IPS-15b (cell line): ENCODE measurements at regions not wholly inside any gene's neighbourhood (a gene's known extent, or its start where the extent isn't known, plus 50 kb on each side); places are given as distances from the start of the nearest gene placed in this dataset.
"Not testable (repeated sequence)": the region's sequence is repeated elsewhere in the genome, so short reads cannot be mapped to it uniquely, and the experiment has no call there.

ENCODE experiments used
- H3K27me3 ChIP-seq: one replicate; pipeline ENCODE4 v1.6.1; 2013; ENCODE audit warnings: low read length; ENCODE audit not compliant: control insufficient read depth, insufficient read depth
- H3K36me3 ChIP-seq: one replicate; pipeline ENCODE4 v1.6.1; 2013; ENCODE audit warnings: low read length; ENCODE audit not compliant: control insufficient read depth, insufficient read depth
- H3K4me1 ChIP-seq: one replicate; pipeline ENCODE4 v1.6.1; 2013; ENCODE audit warnings: mild to moderate bottlenecking, low read length; ENCODE audit not compliant: control insufficient read depth, insufficient read depth
- H3K4me3 ChIP-seq: one replicate; pipeline ENCODE4 v1.5.1; 2013; ENCODE audit warnings: low read depth, low read length
- H3K9ac ChIP-seq: one replicate; pipeline ENCODE4 v1.6.1; 2013; ENCODE audit warnings: low read depth, mild to moderate bottlenecking, low read length
- H3K9me3 ChIP-seq: one replicate; pipeline ENCODE4 v1.6.1; 2013; ENCODE audit warnings: mild to moderate bottlenecking, low read length; ENCODE audit not compliant: control insufficient read depth, insufficient read depth

DNA sequence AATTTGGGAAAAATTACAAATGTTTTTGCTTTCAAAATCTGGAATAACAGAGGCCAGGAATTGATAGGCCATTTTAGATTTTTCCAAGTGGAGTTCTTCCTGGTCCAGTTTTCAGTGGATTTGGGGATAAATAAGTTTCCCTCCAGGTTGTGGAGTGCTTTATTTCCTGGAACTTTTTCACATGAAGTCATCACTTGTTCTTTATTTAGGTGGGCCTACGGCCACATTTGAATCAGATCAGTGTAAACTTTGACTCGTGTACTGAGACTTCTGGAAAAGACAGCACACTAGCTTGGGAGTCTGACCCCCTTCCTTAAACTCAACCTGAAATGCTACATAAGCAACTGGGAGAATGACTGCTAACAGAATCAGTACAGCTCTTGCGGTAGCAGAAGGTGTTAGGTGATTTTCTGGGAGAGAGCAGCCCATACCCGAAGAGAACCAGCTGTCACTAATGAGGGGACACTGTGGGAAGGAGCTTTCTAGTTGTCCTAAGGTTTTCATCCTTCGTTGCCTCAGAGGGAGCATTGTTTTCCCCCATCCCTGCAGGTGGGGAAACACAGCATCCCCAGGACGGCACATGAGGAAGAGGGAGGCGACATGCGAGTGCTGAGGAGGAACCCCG lies 235.2 kb upstream of the FAT1 start:
- H3K27me3 ChIP-seq: no peaks in the 10 kb centered on the region
- H3K36me3 ChIP-seq: no peaks in the 10 kb centered on the region
- H3K9ac ChIP-seq: no peak overlapping the region
- no peaks in the 10 kb centered on the region for H3K4me1 ChIP-seq
- H3K4me3 ChIP-seq: no peak overlapping the region
- no peaks in the 10 kb centered on the region for H3K9me3 ChIP-seq

DNA sequence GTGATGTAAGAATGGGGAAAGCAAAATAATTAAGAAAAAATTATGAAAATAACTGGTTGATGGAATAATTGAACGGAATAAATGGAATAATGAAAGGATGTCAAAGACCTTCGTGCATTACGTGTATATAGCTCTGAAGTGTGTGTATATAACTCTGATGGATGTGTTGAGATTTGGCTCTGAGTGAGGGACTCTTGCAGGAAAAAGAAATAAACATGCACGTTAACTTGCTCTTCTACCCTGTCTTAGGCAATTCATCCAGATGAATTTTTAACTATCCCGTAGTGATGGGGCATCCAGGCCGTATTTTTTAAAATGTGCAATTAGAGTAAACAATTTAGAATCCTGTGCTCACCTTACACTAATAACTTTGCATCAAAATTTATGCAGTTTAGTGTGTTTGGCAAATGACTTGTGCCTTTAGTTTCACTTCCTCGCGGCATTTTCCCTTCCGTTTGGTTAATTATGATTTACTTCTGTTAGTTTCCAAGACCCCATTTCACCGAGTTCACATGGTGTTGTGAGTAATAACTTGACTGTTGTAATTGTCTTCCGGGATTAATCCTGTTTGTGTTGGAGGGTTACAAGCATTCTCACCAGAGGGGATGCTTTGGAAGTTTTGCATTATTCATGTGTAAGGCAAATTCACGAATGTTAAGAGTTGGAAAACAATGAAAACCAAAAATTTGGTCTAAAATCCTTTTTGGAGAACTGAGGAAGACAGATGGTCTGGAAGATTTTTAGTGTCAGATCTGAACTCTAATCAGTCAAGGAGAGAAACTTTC lies 256.5 kb upstream of the FAT1 start:
- no peaks in the 10 kb centered on the region for H3K4me1 ChIP-seq
- H3K9me3 ChIP-seq: no peaks in the 10 kb centered on the region
- H3K27me3 ChIP-seq: no peaks in the 10 kb centered on the region
- no peak overlapping the region for H3K9ac ChIP-seq
- no peaks in the 10 kb centered on the region for H3K36me3 ChIP-seq
- no peak overlapping the region for H3K4me3 ChIP-seq

DNA sequence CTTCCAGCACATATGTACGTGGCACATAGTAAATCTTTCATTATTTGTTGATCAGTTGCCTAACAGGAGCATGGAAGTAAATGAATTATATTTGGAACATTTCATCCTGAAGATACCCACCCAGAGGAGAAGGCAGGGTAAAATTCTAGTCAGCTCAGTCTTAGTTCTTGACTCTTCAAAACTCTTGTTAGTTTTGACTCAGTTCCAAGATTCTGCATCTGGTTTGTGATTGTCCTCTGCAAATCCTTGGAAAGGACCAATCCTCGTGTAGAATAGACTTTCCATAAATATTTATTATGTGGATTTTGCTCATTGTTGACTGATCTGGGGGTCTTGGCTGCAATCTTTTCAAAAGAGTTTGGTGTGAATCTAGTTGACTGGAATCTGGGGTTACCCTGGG lies 257.5 kb upstream of the FAT1 start:
- H3K4me3 ChIP-seq: no peak overlapping the region
- no peaks in the 10 kb centered on the region for H3K27me3 ChIP-seq
- H3K4me1 ChIP-seq: no peaks in the 10 kb centered on the region
- H3K9ac ChIP-seq: no peak overlapping the region
- H3K9me3 ChIP-seq: no peaks in the 10 kb centered on the region
- H3K36me3 ChIP-seq: no peaks in the 10 kb centered on the region

DNA sequence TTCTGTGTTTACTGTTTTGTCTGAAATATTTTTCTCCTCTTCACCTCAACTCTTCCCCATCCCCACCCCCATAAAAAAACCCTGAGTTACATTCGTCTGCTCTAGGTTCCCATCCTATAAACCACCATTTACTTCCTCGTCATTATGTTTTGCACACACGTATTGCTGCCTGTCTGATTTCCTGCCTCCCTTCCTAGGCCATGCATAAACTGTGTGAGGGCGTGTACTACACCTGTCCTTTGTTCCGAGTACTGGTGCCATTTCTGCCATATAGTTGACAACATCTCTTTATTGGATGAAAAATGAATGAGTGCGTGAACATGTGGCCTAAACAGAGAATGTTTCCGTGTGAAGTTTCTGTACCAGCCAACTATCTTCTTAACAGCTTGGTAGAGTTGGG lies 258.5 kb upstream of the FAT1 start:
- no peaks in the 10 kb centered on the region for H3K36me3 ChIP-seq
- H3K9me3 ChIP-seq: no peaks in the 10 kb centered on the region
- H3K4me1 ChIP-seq: no peaks in the 10 kb centered on the region
- H3K4me3 ChIP-seq: no peak overlapping the region
- H3K9ac ChIP-seq: no peak overlapping the region
- H3K27me3 ChIP-seq: no peaks in the 10 kb centered on the region

DNA sequence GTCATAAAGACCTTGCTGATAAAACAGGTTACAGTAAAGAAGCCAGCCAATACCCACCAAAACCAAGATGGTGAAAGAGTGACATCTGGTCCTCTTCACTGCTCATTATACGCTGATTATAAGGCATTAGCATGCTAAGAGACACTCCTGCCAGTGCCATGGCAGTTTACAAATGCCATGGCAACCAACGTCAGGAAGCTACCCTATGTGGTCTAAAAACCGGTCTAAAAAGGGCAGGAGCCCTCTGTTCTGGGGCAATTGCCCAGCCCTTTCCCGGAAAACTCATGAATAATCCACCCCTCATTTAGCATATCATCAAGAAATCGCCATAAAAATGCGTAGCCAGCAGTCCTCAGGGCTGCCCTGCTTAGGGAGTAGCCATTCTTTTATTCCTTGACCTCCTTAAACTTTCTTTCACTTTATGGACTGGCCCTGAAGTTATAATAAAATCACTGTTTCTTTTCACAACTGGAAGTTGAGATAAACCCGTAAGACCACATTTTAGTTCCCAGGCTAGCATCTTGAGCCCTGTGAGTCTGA lies 260.5 kb upstream of the FAT1 start:
- H3K27me3 ChIP-seq: no peaks in the 10 kb centered on the region
- no peak overlapping the region for H3K9ac ChIP-seq
- no peaks in the 10 kb centered on the region for H3K9me3 ChIP-seq
- no peak overlapping the region for H3K4me3 ChIP-seq
- H3K36me3 ChIP-seq: no peaks in the 10 kb centered on the region
- no peaks in the 10 kb centered on the region for H3K4me1 ChIP-seq

DNA sequence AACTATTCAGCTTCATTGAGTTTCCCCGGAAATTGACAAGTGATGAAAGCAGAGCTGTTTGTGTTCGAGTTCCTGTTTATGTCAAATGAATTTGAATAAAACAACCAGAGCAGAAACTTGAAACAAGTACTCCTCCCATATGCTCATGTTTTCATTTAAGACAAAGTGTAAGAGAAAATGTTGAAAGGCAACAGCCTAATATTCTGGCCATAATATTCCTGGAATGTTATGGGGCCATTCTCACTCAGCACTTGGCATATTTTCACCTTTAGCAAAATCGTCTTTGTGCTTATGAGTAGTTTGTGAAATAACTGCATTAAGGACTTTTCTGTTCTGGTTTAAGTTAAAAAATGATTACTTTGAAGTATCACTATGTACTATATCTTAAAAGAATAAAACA lies 276.0 kb upstream of the FAT1 start:
- Histone ChIP-seq H3K27me3 (no peaks in the 10 kb centered on the region), H3K9ac (no peak overlapping the region), H3K9me3 (no peaks in the 10 kb centered on the region), H3K4me3 (no peak overlapping the region), H3K4me1 (no peaks in the 10 kb centered on the region), H3K36me3 (no peaks in the 10 kb centered on the region)

DNA sequence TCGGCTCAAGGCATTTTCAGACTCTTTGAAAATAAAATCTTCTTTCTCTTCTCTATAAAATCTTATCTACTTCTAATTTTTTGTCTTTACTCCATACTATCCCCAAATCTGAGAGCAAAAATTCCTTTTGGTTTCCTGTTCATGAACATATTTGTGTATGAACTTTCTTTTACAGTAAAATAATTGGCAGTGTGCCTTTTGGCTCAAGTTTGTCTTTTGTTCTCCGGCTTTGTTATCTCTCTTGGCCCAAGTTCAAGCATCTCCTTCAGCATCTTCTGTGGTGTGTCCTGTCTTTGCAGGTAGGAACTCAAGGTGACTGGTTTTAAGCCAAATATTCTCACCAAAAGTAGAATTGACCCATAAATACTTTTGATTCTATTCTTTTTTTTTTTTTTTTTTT lies 276.6 kb upstream of the FAT1 start:
- H3K4me3 ChIP-seq: no peak overlapping the region
- H3K9me3 ChIP-seq: no peaks in the 10 kb centered on the region
- no peaks in the 10 kb centered on the region for H3K27me3 ChIP-seq
- no peak overlapping the region for H3K9ac ChIP-seq
- no peaks in the 10 kb centered on the region for H3K36me3 ChIP-seq
- no peaks in the 10 kb centered on the region for H3K4me1 ChIP-seq

DNA sequence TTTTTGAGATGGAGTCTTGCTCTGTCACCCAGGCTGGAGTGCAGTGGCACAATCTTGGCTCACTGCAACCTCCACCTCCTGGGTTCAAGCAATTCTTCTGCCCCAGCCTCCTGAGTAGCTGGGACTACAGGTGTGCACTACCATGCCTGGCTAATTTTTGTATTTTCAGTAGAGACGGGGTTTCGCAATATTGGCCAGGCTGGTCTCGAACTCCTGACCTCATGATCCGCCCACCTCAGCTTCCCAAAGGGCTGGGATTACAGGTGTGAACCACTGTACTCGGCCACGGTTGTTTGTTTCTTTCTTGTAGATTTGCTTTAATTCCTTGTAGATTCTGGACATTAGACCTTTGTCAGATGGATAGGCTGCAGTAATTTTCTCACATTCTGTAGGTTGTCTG lies 278.5 kb upstream of the FAT1 start:
- H3K9ac ChIP-seq, H3K9me3 ChIP-seq, H3K4me3 ChIP-seq, H3K36me3 ChIP-seq, H3K27me3 ChIP-seq, H3K4me1 ChIP-seq: not testable (repeated sequence)

DNA sequence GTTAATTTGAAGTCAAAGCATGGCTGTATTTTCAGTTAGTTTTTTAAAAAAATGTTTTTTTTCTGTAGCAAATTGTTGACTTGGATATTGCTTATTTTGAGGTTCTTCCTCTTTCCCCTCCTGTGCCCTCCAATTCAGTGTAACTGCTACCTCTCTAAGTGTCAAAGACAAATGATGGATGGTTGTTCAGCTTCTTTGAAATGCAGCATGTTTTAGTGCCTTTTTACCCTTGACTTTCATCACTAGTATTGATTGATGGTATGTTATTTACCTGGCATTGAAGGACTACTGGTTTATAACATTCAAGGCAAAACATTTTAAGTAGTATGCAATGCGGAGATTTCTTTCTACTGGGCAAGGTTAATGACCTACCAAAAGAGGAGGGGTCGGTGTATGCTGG lies 281.0 kb upstream of the FAT1 start:
- no peaks in the 10 kb centered on the region for H3K27me3 ChIP-seq
- H3K9me3 ChIP-seq: no peaks in the 10 kb centered on the region
- H3K36me3 ChIP-seq: no peaks in the 10 kb centered on the region
- H3K4me1 ChIP-seq: no peaks in the 10 kb centered on the region
- no peak overlapping the region for H3K9ac ChIP-seq
- no peak overlapping the region for H3K4me3 ChIP-seq

DNA sequence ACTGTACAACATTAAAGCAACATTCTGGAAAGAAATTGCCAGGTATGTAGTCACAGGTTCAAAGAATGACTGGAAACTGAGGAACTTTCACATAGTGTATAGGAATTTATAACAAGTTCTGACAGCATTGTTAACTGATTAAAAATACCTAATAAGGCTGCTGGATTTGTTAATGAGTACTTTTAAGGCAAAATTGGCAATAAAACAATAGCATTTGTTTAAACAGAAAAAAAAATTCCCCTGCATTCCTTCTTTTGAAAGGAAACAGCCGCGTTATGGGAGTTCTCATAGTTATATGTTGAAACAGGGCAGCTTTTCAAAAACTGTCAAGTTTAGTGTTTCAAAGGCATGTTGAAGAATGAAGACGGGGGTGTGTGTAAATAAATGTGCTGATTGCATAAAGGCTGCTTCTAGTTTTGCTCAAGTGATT lies 282.5 kb upstream of the FAT1 start:
- Histone ChIP-seq H3K4me1 (no peaks in the 10 kb centered on the region), H3K9me3 (no peaks in the 10 kb centered on the region), H3K36me3 (no peaks in the 10 kb centered on the region), H3K27me3 (no peaks in the 10 kb centered on the region), H3K4me3 (no peak overlapping the region), H3K9ac (no peak overlapping the region)

DNA sequence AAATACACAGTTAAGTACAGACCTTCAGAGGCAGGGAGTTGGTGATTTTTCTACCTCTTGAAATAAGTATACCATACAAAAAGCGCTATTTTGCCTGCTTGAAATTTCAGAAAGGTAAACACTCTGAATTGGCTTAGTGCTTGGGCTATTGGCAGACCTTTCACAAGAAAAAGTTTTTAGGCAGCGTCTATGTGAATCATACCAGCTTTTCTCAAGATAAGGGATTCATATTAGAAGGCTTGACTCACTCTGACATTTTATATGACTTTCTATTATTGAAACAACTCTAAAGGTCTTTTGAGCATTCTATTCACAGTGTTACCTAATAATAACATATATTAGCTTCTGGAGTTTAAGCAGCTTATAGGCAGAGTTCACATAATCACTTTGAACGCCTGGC lies 286.4 kb upstream of the FAT1 start:
- no peaks in the 10 kb centered on the region for H3K27me3 ChIP-seq

DNA sequence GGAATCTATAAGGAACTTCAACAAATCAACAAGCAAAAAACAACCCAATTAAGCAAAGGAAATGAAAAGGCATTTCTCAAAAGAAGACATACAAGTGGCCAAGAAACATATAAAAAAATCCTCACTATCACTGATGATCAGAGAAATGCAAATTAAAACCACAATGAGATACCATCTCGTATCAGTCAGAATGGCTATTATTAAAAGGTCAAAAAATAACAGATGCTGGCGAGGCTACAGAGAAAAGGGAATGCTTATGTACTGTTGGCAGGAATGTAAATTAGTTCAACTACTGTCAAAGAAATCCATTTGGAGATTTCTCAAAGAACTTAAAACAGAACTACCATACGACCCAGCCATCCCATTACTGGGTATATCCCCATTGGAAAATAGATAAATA lies 292.4 kb upstream of the FAT1 start:
- H3K9me3 ChIP-seq: no peaks in the 10 kb centered on the region
- H3K9ac ChIP-seq: no peak overlapping the region
- H3K36me3 ChIP-seq: no peaks in the 10 kb centered on the region
- peaks cover 2% of the 10 kb centered on the region for H3K4me1 ChIP-seq
- H3K4me3 ChIP-seq: no peak overlapping the region
- H3K27me3 ChIP-seq: no peaks in the 10 kb centered on the region

More for the DNA sequence above, 286.4 kb upstream of the FAT1 start:
- Histone ChIP-seq H3K36me3 (no peaks in the 10 kb centered on the region), H3K9me3 (no peaks in the 10 kb centered on the region), H3K4me1 (no peaks in the 10 kb centered on the region), H3K9ac (no peak overlapping the region), H3K4me3 (no peak overlapping the region)
